PC-9 (cell line): ENCODE measurements at regions not wholly inside any gene's neighbourhood (a gene's known extent, or its start where the extent isn't known, plus 50 kb on each side); places are given as distances from the start of the nearest gene placed in this dataset.

Source experiments
- EZH2 ChIP-seq: fragments of 200-600 bp; sonication (generic); IDR thresholded peaks from 2 replicates; pipeline ENCODE4 v1.8.0; 2017; ENCODE audit warnings: antibody characterized with exemption, low read depth
- TF ChIP-seq, protein P1 (sequence below): fragments of 200-600 bp; sonication (generic); conservative IDR thresholded peaks from 2 replicates; pipeline ENCODE4 v1.6.1; 2017; ENCODE audit warnings: mixed run types, antibody characterized with exemption, mild to moderate bottlenecking, moderate library complexity

DNA sequence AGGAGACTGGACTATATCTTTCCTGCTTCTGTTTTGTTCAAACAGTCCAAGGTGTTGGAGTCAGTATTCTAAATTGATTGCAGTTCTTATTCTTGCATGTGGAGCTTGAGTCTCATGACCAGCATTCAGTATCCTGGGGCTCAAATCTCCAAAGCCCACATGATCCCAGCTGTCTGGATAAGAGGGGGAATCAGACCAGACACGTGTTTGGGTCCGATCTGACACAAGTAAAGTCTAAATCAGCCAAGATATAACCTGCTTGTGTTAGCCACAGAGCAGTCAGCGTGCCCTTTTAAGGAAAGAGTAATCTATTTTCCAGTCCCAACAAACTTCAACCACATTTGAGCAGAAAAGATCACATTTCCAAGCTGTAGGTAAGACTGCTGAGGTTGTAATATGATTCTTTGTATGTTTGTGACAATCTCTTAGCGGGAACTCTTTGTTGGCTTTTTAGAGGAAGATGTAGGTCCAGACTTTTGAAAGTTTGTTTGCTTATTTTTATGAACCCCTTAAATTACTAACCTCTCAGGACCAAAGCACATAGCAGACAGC, 334.6 kb downstream of the SLC4A3 start:
- TF ChIP-seq, protein P1, sequence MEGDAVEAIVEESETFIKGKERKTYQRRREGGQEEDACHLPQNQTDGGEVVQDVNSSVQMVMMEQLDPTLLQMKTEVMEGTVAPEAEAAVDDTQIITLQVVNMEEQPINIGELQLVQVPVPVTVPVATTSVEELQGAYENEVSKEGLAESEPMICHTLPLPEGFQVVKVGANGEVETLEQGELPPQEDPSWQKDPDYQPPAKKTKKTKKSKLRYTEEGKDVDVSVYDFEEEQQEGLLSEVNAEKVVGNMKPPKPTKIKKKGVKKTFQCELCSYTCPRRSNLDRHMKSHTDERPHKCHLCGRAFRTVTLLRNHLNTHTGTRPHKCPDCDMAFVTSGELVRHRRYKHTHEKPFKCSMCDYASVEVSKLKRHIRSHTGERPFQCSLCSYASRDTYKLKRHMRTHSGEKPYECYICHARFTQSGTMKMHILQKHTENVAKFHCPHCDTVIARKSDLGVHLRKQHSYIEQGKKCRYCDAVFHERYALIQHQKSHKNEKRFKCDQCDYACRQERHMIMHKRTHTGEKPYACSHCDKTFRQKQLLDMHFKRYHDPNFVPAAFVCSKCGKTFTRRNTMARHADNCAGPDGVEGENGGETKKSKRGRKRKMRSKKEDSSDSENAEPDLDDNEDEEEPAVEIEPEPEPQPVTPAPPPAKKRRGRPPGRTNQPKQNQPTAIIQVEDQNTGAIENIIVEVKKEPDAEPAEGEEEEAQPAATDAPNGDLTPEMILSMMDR, result no peak
- no peak for TF ChIP-seq EZH2
